OCI-LY3 (cell line): ENCODE measurements at regions not wholly inside any gene's neighbourhood (a gene's known extent, or its start where the extent isn't known, plus 50 kb on each side); places are given as distances from the start of the nearest gene placed in this dataset.

Source experiments
- EZH2phosphoT487 ChIP-seq: fragments of 200-600 bp; shearing (Covaris generic); IDR thresholded peaks from 2 replicates; pipeline ENCODE4 v1.6.1; 2018; ENCODE audit warnings: antibody characterized with exemption, mixed run types, low read depth
- TF ChIP-seq, protein P1 (sequence below): fragments of 200-600, 300-600 bp; sonication (generic); IDR thresholded peaks from 2 replicates; pipeline ENCODE4 v1.5.1; 2014; ENCODE audit warnings: antibody characterized with exemption, low read length, low read depth

- TF ChIP-seq, protein P1, sequence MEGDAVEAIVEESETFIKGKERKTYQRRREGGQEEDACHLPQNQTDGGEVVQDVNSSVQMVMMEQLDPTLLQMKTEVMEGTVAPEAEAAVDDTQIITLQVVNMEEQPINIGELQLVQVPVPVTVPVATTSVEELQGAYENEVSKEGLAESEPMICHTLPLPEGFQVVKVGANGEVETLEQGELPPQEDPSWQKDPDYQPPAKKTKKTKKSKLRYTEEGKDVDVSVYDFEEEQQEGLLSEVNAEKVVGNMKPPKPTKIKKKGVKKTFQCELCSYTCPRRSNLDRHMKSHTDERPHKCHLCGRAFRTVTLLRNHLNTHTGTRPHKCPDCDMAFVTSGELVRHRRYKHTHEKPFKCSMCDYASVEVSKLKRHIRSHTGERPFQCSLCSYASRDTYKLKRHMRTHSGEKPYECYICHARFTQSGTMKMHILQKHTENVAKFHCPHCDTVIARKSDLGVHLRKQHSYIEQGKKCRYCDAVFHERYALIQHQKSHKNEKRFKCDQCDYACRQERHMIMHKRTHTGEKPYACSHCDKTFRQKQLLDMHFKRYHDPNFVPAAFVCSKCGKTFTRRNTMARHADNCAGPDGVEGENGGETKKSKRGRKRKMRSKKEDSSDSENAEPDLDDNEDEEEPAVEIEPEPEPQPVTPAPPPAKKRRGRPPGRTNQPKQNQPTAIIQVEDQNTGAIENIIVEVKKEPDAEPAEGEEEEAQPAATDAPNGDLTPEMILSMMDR: no peak
- TF ChIP-seq EZH2phosphoT487: no peak
Observed at GRCh38 chr2:237150186-237150585, 64.5 kb downstream of the COPS8 start.
